Activated CD8-positive, alpha-beta T cell treated with anti-CD3 and anti-CD28 coated beads for 36 hours (primary cell): ENCODE measurements at regions not wholly inside any gene's neighbourhood (a gene's known extent, or its start where the extent isn't known, plus 50 kb on each side); places are given as distances from the start of the nearest gene placed in this dataset.

ENCODE experiments used
- ATAC-seq: fragments of 200-7000 bp; cut with Tn5 transposase; one replicate; pipeline ENCODE4 v1.10.0; 2021; ENCODE audit warnings: mild to moderate bottlenecking, moderate library complexity
- CTCF ChIA-PET: fragments of 350-600 bp; sonication (Branson Sonifier 250); formaldehyde crosslinking; loops from one replicate; lab custom pipeline; 2021; ENCODE audit warnings: antibody characterized with exemption; lab: Charles Lee
- POLR2A ChIA-PET: fragments of 350-600 bp; sonication (Branson Sonifier 250); formaldehyde crosslinking; loops from one replicate; lab custom pipeline; 2021; ENCODE audit warnings: antibody characterized with exemption; lab: Charles Lee
- DNase-seq: peaks from one replicate; pipeline ENCODE4 v3.0.0-alpha.2; 2020
- H3K27ac Mint-ChIP-seq: one replicate; pipeline ENCODE4 v1.8.0; 2021; ENCODE audit warnings: mild to moderate bottlenecking, mixed read lengths
- H3K27me3 Mint-ChIP-seq: one replicate; pipeline ENCODE4 v1.8.0; 2021; ENCODE audit warnings: mixed read lengths
- H3K36me3 Mint-ChIP-seq: one replicate; pipeline ENCODE4 v1.8.0; 2021; ENCODE audit warnings: low read depth, mixed read lengths
- H3K4me1 Mint-ChIP-seq: one replicate; pipeline ENCODE4 v1.8.0; 2021; ENCODE audit warnings: low read depth, mixed read lengths
- H3K4me3 Mint-ChIP-seq: one replicate; pipeline ENCODE4 v1.8.0; 2021; ENCODE audit warnings: mild to moderate bottlenecking, moderate library complexity, mixed read lengths
- H3K9me3 Mint-ChIP-seq: one replicate; pipeline ENCODE4 v1.8.0; 2021; ENCODE audit warnings: mixed read lengths
- CTCF ChIP-seq: fragments of 200-600 bp; IDR thresholded peaks from one replicate; pipeline ENCODE4 v1.8.0; 2022; ENCODE audit warnings: antibody characterized with exemption, mild to moderate bottlenecking
- intact Hi-C: fragments of 100-400 bp; cut with micrococcal nuclease; formaldehyde crosslinking; loops from one replicate; pipeline ENCODE4 v1.10.0; 2022

GRCh38 chr7:136807598-136807997 lies 60.9 kb upstream of the CHRM2 start:
- H3K9me3 Mint-ChIP-seq: peaks cover 9% of the 10 kb centered on the region
- CTCF ChIA-PET: no interaction called here
- no peak overlapping the region for H3K4me3 Mint-ChIP-seq
- H3K36me3 Mint-ChIP-seq: no peaks in the 10 kb centered on the region
- H3K27me3 Mint-ChIP-seq: no peaks in the 10 kb centered on the region
- intact Hi-C loops: no loop called here
- no peak for TF ChIP-seq CTCF
- ATAC-seq (no peak), DNase-seq (no peak)
- POLR2A ChIA-PET: no interaction called here
- no peak overlapping the region for H3K27ac Mint-ChIP-seq
- H3K4me1 Mint-ChIP-seq: no peaks in the 10 kb centered on the region

DNA sequence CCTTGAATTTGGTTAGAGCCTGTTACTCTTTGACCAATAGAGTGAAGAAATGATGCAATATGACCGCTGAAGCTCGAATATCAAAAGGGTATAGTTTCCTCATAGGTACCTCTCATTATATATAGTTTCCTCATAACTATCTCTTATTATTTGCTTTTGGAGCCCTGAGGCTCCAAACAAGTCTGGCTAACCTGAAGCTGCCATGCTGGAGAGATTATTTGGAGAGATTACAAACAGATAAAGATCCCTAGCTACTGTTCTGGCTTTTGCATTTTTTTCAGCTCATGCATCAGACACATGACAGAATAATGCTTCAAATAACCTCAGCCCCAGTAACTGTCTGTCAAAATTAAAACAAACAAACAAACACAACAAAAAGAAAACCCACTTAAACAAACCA lies 65.4 kb upstream of the CHRM2 start:
- Mint-ChIP-seq H3K9me3 (peaks cover 12% of the 10 kb centered on the region), H3K27ac (no peak overlapping the region), H3K4me3 (no peak overlapping the region), H3K36me3 (no peaks in the 10 kb centered on the region), H3K27me3 (no peaks in the 10 kb centered on the region), H3K4me1 (no peaks in the 10 kb centered on the region)
- intact Hi-C loops: no loop called here
- ATAC-seq (no peak), DNase-seq (no peak)
- TF ChIP-seq CTCF: no peak
- ChIA-PET CTCF (no interaction called here), POLR2A (no interaction called here)

- H3K36me3 Mint-ChIP-seq: no peaks in the 10 kb centered on the region
- POLR2A ChIA-PET: no interaction called here
- CTCF ChIA-PET: no interaction called here
Measured at GRCh38 chr7:136783934-136784333, 84.5 kb upstream of the CHRM2 start.

GRCh38 chr7:136741941-136742340 lies 126.5 kb upstream of the CHRM2 start:
- Mint-ChIP-seq H3K4me1 (no peaks in the 10 kb centered on the region), H3K36me3 (no peaks in the 10 kb centered on the region), H3K27me3 (no peaks in the 10 kb centered on the region), H3K9me3 (peaks cover 18% of the 10 kb centered on the region), H3K27ac (no peak overlapping the region), H3K4me3 (no peak overlapping the region)
- CTCF ChIA-PET: no interaction called here
- intact Hi-C loops: no loop called here
- ATAC-seq (no peak), DNase-seq (no peak)
- no peak for TF ChIP-seq CTCF
- POLR2A ChIA-PET: no interaction called here

More at GRCh38 chr7:136783934-136784333, 84.5 kb upstream of the CHRM2 start:
- Mint-ChIP-seq H3K4me3 (no peak overlapping the region), H3K27ac (no peak overlapping the region), H3K27me3 (no peaks in the 10 kb centered on the region), H3K4me1 (no peaks in the 10 kb centered on the region), H3K9me3 (no peaks in the 10 kb centered on the region)
- TF ChIP-seq CTCF: no peak
- intact Hi-C loops: no loop called here
- no peak for DNase-seq
- ATAC-seq: no peak

GRCh38 chr7:136728945-136729344 lies 139.5 kb upstream of the CHRM2 start:
- H3K9me3 Mint-ChIP-seq: peaks cover 14% of the 10 kb centered on the region
- H3K4me3 Mint-ChIP-seq: no peak overlapping the region
- H3K36me3 Mint-ChIP-seq: no peaks in the 10 kb centered on the region
- TF ChIP-seq CTCF: no peak
- POLR2A ChIA-PET: no interaction called here
- no peaks in the 10 kb centered on the region for H3K27me3 Mint-ChIP-seq
- intact Hi-C loops: no loop called here
- no peaks in the 10 kb centered on the region for H3K4me1 Mint-ChIP-seq
- H3K27ac Mint-ChIP-seq: no peak overlapping the region
- CTCF ChIA-PET: no interaction called here
- ATAC-seq (no peak), DNase-seq (no peak)
